ENCODE measurements at regions not wholly inside any gene's neighbourhood (a gene's known extent, or its start where the extent isn't known, plus 50 kb on each side); places are given as distances from the start of the nearest gene placed in this dataset.

DNA sequence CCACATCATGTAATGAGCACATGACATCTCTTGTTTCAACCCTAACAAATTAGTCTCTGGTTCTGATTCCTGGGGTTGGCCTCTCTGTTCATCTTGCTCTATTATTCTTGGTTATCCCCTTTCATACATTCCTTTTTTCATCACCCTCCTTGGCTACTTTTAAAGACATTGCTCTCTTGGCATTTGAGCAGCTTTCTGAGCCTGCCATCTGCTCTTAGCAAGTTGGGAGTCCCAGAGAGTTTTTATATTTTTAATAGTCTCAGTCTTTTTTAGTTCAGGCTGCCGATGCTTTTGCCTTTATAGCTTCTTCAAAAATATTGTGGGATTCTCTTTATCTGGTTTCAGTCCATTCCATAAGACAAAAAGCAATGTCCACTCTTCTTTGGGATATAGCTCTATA, 1270.9 kb downstream of the ADGRL3 start:
- TF ChIP-seq, protein P1, sequence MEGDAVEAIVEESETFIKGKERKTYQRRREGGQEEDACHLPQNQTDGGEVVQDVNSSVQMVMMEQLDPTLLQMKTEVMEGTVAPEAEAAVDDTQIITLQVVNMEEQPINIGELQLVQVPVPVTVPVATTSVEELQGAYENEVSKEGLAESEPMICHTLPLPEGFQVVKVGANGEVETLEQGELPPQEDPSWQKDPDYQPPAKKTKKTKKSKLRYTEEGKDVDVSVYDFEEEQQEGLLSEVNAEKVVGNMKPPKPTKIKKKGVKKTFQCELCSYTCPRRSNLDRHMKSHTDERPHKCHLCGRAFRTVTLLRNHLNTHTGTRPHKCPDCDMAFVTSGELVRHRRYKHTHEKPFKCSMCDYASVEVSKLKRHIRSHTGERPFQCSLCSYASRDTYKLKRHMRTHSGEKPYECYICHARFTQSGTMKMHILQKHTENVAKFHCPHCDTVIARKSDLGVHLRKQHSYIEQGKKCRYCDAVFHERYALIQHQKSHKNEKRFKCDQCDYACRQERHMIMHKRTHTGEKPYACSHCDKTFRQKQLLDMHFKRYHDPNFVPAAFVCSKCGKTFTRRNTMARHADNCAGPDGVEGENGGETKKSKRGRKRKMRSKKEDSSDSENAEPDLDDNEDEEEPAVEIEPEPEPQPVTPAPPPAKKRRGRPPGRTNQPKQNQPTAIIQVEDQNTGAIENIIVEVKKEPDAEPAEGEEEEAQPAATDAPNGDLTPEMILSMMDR (optimal IDR thresholded peaks at IDR 0.05 in 1 of 3, IDR thresholded peaks at IDR 0.05 in 1 of 3, conservative IDR thresholded peaks at IDR 0.05 in 1 of 3; ENCODE audit: extremely low read depth in 1 of 3, insufficient read depth in 2 of 3, low read length in 3 of 3), result no peak
- TF ChIP-seq EZH2 (IDR thresholded peaks at IDR 0.05; ENCODE audit: low read length), result no peak

All from keratinocyte (primary cell).